ENCODE measurements at regions not wholly inside any gene's neighbourhood (a gene's known extent, or its start where the extent isn't known, plus 50 kb on each side); places are given as distances from the start of the nearest gene placed in this dataset.
A peak's percentile ranks its signal among the peaks of the same experiment; 100 is the strongest.

GRCh38 chr16:66315210-66315825, 51.2 kb upstream of the CDH5 start:
- DNase-seq (ENCODE audit: low read depth) = peak; percentile 33

GRCh38 chr16:66311306-66311705, 55.2 kb upstream of the CDH5 start:
- no peak for DNase-seq (ENCODE audit: low read depth)

- DNase-seq (ENCODE audit: low read depth) = no peak
These were observed 57.2 kb upstream of the CDH5 start for GRCh38 chr16:66309215-66309807.

- no peak for DNase-seq (ENCODE audit: low read depth)
These were observed 58.4 kb upstream of the CDH5 start for GRCh38 chr16:66308096-66308495.

- no peak for DNase-seq (ENCODE audit: low read depth)
These were observed 59.9 kb upstream of the CDH5 start for GRCh38 chr16:66306366-66307150.

GRCh38 chr16:66304961-66305360, 61.5 kb upstream of the CDH5 start:
- no peak for DNase-seq (ENCODE audit: low read depth)

GRCh38 chr16:66304151-66304550, 62.3 kb upstream of the CDH5 start:
- no peak for DNase-seq (ENCODE audit: low read depth)

- DNase-seq (ENCODE audit: low read depth) = no peak
These were observed 66.0 kb upstream of the CDH5 start for GRCh38 chr16:66300501-66300900.

- DNase-seq (ENCODE audit: low read depth) = no peak
These were observed 66.5 kb upstream of the CDH5 start for GRCh38 chr16:66300037-66300436.

GRCh38 chr16:66299349-66299748, 67.1 kb upstream of the CDH5 start:
- DNase-seq (ENCODE audit: low read depth) = no peak

GRCh38 chr16:66298571-66299120, 67.8 kb upstream of the CDH5 start:
- DNase-seq (ENCODE audit: low read depth) = no peak

GRCh38 chr16:66298006-66298405, 68.5 kb upstream of the CDH5 start:
- no peak for DNase-seq (ENCODE audit: low read depth)

- no peak for DNase-seq (ENCODE audit: low read depth)
These were observed 69.9 kb upstream of the CDH5 start for GRCh38 chr16:66296591-66296990.

- no peak for DNase-seq (ENCODE audit: low read depth)
These were observed 70.5 kb upstream of the CDH5 start for GRCh38 chr16:66295761-66296546.

- DNase-seq (ENCODE audit: low read depth) = no peak
These were observed 71.3 kb upstream of the CDH5 start for GRCh38 chr16:66295213-66295612.

- DNase-seq (ENCODE audit: low read depth) = no peak
These were observed 72.0 kb upstream of the CDH5 start for GRCh38 chr16:66294507-66294906.

- no peak for DNase-seq (ENCODE audit: low read depth)
These were observed 72.6 kb upstream of the CDH5 start for GRCh38 chr16:66293932-66294331.

- DNase-seq (ENCODE audit: low read depth) = no peak
These were observed 73.2 kb upstream of the CDH5 start for GRCh38 chr16:66293207-66293735.

GRCh38 chr16:66292241-66292935, 74.1 kb upstream of the CDH5 start:
- no peak for DNase-seq (ENCODE audit: low read depth)

GRCh38 chr16:66291833-66292232, 74.7 kb upstream of the CDH5 start:
- no peak for DNase-seq (ENCODE audit: low read depth)

- DNase-seq (ENCODE audit: low read depth) = no peak
These were observed 76.1 kb upstream of the CDH5 start for GRCh38 chr16:66290431-66290830.
